ENCODE measurements at regions not wholly inside any gene's neighbourhood (a gene's known extent, or its start where the extent isn't known, plus 50 kb on each side); places are given as distances from the start of the nearest gene placed in this dataset.

DNA sequence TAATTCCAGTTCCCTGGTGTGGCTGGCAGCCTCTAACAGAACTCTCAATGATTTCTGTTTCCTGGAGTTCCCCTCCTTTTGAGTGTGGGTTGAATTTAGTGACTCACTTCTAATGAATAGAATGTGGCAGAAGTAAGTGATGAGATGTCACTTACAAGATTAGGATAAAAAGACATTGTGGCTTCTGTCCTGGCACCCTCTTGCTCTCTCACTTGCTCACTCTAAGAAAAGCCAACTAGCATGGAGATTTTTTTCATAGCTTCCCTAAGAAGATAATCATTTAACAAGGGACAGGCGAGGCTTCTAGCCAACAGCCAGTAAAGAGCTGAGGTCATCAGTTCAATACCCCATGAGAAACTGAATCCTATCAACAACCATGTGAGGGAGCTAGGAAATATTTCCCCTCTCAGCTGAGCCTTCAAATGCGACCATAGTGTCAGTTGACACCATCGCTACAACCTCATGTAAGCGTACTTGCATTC lies 156.7 kb downstream of the TMTC3 start:
- 85 to 90% (median 87%) methylated on average over 4 of the region's 4 CpGs for WGBS, 4 donors
- TF ChIP-seq POLR2A (IDR thresholded peaks at IDR 0.05) = no peak
- TF ChIP-seq, protein P1, sequence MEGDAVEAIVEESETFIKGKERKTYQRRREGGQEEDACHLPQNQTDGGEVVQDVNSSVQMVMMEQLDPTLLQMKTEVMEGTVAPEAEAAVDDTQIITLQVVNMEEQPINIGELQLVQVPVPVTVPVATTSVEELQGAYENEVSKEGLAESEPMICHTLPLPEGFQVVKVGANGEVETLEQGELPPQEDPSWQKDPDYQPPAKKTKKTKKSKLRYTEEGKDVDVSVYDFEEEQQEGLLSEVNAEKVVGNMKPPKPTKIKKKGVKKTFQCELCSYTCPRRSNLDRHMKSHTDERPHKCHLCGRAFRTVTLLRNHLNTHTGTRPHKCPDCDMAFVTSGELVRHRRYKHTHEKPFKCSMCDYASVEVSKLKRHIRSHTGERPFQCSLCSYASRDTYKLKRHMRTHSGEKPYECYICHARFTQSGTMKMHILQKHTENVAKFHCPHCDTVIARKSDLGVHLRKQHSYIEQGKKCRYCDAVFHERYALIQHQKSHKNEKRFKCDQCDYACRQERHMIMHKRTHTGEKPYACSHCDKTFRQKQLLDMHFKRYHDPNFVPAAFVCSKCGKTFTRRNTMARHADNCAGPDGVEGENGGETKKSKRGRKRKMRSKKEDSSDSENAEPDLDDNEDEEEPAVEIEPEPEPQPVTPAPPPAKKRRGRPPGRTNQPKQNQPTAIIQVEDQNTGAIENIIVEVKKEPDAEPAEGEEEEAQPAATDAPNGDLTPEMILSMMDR (IDR thresholded peaks at IDR 0.05) = no peak
- Histone ChIP-seq H3K27me3 (no peaks in the 10 kb centered on the region), H3K4me1 (replicated peaks in 1 of 2) (no peaks in the 10 kb centered on the region), H3K27ac (no peak overlapping the region), H3K9me3 (replicated peaks in 1 of 3) (no peaks in the 10 kb centered on the region), H3K4me3 (no peak overlapping the region), H3K36me3 (replicated peaks in 1 of 2) (no peaks in the 10 kb centered on the region)
- no peak for DNase-seq
- intact Hi-C loops (cut with DNase I) = no loop called here

DNA sequence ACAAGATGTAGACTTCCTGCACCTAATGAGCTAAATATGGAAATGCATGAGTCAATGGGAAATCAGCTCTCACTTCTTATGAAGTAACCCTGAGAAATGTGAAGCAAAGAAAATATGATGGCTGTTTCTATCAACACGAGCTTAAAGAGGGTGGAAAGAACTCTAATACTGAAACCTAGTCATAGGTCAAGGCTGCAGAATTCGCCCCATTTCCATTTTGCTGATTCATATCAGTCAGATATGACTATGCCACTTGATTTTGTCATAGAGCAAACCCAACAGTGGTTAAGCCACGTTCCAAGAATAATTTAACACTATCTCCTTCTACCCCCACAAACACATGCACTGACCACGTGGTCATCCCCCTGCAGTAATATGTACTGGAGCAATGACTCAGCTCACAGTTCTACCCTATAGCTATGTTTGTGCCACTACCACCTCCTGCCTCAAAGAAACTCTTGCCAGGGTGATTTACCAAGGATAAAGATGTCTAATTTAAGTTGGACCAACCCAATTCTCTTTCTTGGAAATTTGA lies 157.5 kb downstream of the TMTC3 start:
- H3K36me3 ChIP-seq (replicated peaks in 1 of 2) = no peaks in the 10 kb centered on the region
- intact Hi-C loops (cut with DNase I) = no loop called here
- no peak overlapping the region for H3K27ac ChIP-seq
- TF ChIP-seq, protein P1 (IDR thresholded peaks at IDR 0.05) = no peak
- no peak for TF ChIP-seq POLR2A (IDR thresholded peaks at IDR 0.05)
- no peaks in the 10 kb centered on the region for H3K4me1 ChIP-seq (replicated peaks in 1 of 2)
- H3K4me3 ChIP-seq = no peak overlapping the region
- H3K27me3 ChIP-seq = no peaks in the 10 kb centered on the region
- H3K9me3 ChIP-seq (replicated peaks in 1 of 3) = no peaks in the 10 kb centered on the region
- 31 to 46% (median 38%) methylated on average over 4 of the region's 4 CpGs for WGBS, 4 donors
- DNase-seq = peak in 2 of 7 donors; percentile 2 to 6

DNA sequence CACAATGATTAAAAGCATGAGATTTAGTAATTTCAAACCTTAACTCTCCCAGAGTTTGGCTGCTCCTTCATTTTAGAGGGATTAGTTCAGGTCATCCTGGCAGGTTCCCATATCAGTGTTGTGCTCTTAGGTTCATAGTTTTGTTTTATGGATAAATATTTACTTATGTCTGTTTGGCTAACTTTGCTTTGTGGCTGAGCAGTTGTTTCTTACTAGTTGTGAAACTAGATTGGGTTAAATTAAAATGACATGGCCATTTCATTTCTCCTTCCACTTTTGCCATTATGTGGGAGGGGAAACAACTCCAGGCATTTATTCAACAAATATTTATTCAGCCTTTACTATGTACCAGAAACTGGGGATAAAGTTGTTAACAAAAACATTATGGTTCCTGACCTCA lies 158.8 kb downstream of the TMTC3 start:
- DNase-seq = no peak
- H3K4me3 ChIP-seq = no peak overlapping the region
- no peaks in the 10 kb centered on the region for H3K9me3 ChIP-seq (replicated peaks in 1 of 3)
- TF ChIP-seq POLR2A (IDR thresholded peaks at IDR 0.05) = no peak
- TF ChIP-seq, protein P1 (IDR thresholded peaks at IDR 0.05) = no peak
- intact Hi-C loops (cut with DNase I) = no loop called here
- no peaks in the 10 kb centered on the region for H3K36me3 ChIP-seq (replicated peaks in 1 of 2)
- no peaks in the 10 kb centered on the region for H3K4me1 ChIP-seq (replicated peaks in 1 of 2)
- H3K27me3 ChIP-seq = no peaks in the 10 kb centered on the region
- H3K27ac ChIP-seq = no peak overlapping the region

DNA sequence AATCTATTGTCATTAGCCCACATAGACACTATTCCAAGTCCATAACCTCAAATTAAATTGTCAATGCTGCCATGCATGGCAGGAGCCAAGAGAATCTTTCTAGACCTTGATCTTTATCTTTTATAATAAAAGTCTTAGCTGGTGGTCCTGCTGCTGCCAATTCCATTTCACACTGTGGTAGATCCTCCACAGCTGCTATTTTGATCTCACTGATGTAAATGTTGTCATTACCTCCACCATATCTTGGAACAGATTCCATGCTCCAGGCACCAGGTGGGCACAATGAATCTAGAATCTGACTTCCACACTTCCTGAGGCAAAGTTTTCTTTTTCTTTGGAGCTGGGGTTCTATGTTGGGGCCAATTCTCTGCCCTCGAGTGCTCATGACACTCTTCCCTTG lies 161.2 kb downstream of the TMTC3 start:
- WGBS, 4 donors = 58 to 83% (median 81%) methylated on average over 1 of the region's 1 CpG
- Histone ChIP-seq H3K4me3 (no peak overlapping the region), H3K27me3 (no peaks in the 10 kb centered on the region), H3K36me3 (replicated peaks in 1 of 2) (no peaks in the 10 kb centered on the region), H3K9me3 (replicated peaks in 1 of 3) (no peaks in the 10 kb centered on the region), H3K4me1 (replicated peaks in 1 of 2) (no peaks in the 10 kb centered on the region), H3K27ac (no peak overlapping the region)
- DNase-seq = no peak
- intact Hi-C loops (cut with DNase I) = no loop called here
- TF ChIP-seq, protein P1 (IDR thresholded peaks at IDR 0.05) = no peak
- no peak for TF ChIP-seq POLR2A (IDR thresholded peaks at IDR 0.05)

All from adrenal gland (tissue), 9 donors.